RCC 7860 (cell line): ENCODE measurements at regions not wholly inside any gene's neighbourhood (a gene's known extent, or its start where the extent isn't known, plus 50 kb on each side); places are given as distances from the start of the nearest gene placed in this dataset.

ENCODE experiments used
- DNase-seq: peaks from one replicate; pipeline ENCODE4 v3.0.0-alpha.2; 2015; ENCODE audit warnings: low spot score
- FAIRE-seq: peaks from 2 replicates; lab custom pipeline; 2012; peaks lifted over from hg19 to GRCh38; lab: Jason Lieb, UNC

DNA sequence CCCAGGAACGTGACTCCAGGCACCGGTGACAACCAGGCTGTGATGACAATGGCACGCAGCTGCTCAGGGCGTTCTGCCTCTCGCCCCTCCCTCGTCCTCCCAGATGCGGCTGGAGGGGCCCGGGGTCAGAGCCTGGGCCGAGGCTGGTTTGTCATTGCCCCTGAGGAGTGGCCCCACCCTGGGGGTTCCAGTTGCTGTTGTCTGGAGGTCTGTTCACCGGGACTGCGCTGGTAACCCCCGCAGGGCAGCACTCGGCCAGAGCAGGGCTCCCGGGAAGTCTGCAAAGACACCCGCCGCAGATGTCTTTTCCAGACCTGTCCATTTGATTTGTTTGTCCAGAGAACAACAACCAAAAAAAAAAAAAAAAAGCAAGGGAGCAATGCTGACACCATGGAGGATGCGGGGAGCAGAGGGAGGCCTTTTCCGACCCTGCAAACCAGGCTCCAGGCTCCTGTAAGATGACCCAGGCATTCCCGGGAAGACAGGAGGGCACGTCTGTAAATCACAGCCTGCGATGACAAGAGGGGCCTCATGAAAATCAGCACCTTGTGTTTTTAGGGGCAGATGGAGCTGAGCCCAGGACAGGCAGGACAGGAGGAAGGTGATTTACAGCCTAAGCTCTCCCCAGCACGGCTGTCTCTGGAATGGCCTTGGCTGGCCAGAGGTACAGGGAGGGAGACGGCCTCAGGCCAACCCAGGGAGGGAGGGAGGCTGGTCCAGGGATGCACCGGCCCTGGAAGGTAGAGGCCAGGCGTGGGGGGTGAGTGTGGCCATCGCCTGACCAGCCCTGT is 189.3 kb downstream of the ERMARD start:
- FAIRE-seq (no peak), DNase-seq (no peak)

DNA sequence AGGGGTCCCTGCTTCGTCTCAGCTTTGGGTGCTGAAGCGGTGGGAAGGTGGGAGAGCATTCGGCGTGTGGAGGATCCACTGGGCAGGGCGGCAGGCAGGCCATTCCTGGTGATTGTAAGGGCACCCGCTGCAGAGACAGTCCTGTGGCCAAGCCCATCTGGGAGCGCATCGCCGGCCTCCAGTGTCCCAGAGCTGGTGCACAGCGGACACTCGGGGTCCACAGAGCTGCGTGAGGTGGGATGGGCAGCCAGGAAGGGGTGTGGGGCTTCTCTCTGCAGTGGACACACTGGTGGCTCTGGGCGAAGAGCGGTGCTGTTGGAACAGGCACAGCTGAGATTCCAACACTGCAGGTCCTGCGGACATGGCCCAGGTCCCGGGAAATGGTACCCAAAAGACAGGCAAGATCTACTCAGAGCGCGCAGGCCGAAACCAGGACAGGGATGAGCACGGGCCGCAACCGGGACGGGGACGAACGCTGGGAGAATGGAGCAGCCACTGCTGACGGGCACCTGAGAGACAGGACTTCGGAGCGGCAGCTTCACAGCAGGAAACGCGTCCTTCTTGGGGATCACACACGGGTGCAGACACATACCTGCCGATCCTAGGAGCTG is 188.2 kb downstream of the ERMARD start:
- no peak for FAIRE-seq
- DNase-seq = no peak

DNA sequence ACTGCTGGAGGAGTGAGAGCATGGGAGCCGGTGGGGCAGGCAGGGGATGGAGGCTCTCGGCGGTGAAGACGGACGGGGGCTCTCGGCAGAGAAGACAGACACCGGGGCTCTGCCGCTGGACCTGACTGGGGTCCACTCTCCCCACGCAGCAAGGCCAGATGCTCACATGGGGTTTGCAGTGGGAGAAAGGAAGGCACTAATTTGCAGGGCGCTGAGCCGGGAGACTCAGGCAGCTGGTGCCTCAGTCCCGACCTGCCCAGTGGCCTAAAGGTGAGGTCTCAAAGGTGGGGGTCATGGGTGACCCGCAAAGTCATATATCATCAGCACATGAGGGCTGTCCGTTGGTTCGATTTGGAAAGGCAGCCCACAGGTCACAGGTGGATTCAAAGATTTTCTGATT is 187.3 kb downstream of the ERMARD start:
- DNase-seq (no peak), FAIRE-seq (no peak)

- FAIRE-seq (no peak), DNase-seq (no peak)
These were observed 186.9 kb downstream of the ERMARD start for GRCh38 chr6:169938262-169938701.

GRCh38 chr6:169937389-169938261 is 186.2 kb downstream of the ERMARD start:
- no peak for DNase-seq
- no peak for FAIRE-seq

GRCh38 chr6:169936355-169936975 is 185.0 kb downstream of the ERMARD start:
- no peak for DNase-seq
- FAIRE-seq = no peak

DNA sequence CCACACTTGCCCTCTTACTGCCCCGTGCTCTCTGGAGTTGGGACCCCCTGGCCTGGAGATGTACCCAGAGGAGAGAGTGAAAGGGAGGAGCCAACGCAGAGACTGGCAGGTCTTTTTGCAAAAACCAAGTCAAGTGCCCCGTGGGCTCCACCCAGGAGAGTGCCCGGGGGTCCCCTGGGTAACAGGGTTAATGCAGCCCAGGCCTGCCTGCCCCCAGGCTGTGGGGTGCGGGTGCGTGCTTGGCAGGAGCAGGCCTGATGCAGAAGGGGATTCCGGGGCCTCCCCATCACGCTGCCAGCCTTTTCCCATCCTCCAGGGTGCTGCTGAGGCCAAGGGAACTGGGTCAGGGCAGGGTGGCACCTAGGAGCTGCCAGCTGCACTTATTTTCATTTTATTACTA is 184.4 kb downstream of the ERMARD start:
- DNase-seq (no peak), FAIRE-seq (no peak)

GRCh38 chr6:169935348-169935718 is 183.9 kb downstream of the ERMARD start:
- peak; percentile 69 for DNase-seq
- no peak for FAIRE-seq

DNA sequence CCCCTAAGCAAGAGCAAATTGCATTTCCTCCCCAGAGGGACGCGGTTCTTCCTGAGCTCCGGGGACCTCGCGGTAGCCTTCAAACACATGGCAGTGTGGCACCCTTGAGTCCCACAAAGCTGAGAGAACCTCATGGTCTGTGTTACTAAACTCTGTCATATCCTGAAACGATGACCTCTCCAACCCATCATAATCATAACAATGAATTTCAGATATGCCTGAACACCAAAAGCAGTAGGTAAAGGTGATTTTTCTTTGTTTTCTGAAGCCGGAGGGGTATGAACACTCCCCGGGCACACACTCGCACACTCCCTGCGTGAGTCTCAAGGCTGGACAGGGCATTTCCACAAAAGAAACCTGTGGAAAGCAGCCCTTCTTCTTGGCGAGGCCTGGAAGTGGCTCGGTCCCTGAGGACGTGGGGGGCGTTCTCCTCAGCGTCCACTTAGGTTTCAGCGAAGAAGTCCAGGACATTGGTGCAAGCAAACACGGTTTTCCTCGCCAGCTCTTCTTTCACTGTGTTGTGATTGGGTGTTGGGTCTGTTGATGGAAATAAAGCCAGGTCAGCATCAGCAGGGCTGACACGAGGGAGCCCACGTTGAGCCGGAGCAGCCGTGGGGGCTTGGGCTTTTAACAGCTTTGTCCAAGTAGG is 183.4 kb downstream of the ERMARD start:
- DNase-seq (no peak), FAIRE-seq (no peak)

DNA sequence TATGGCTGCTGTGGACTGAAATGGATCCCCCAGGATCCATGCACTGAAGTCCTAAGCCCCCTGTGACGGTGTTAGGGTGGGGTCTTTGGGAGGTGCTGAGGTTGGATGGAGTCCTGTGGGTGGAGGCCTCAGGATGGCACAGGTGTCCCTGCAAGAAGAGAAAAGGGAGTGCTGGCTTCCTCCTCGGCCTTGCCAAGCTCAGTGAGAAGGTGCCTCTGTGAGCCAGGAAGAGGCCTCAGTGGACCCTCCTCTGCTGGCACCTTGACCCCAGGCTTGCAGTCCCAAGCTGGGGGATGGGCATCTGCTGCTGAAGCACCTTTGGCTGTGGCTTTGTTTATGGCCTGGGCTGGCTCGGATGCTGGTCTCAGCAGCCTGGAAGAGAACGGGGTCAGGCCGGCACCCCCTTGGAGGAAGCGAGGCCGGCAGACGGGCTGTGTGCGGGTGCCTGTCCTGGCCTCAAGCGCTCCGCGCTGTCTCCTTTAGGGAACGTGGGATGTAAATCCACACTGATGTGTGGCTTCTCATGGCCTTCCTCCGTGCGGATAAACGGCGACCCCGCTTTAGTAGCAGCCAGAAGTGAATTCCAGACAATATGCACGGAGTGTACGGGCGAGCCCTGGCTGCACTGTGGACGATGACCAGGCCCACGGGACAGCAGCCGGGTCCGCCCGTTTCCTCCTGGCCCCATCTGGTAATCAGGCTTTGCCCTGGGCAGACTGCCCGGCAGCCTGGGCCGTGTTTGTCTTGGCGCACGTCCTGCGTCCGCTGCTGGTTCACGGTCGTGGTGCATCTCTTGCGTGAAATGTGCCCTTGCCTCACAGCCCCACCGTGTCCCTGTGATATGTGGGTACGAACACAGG is 182.6 kb downstream of the ERMARD start:
- no peak for DNase-seq
- FAIRE-seq = no peak

DNA sequence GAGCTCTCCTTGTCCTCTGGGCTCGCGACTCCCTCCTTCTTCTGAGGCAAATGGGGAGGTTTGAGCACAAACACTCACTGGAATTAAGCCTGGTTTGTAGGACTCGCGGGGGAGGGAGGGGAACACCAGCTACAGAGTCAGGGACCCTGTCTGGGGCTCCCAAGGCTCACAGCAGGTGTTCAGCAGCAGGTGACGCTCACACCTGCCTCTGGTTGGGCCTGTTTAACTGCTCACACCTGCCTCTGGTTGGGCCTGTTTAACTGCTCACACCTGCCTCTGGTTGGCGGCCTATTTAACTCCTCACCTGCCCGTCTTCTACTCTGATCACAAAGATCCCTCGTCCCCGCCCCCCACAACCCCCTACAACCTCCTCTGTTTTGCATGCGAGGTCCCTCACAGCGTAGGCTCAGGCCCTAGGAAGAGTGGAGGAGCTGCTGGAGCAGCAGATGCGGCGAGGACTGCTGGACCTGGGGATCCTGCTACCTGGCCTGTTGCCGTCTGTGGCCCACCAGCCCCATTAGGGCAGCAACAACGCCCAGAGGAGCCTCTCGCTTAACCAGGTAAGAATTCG is 181.9 kb downstream of the ERMARD start:
- FAIRE-seq (no peak), DNase-seq (no peak)

DNA sequence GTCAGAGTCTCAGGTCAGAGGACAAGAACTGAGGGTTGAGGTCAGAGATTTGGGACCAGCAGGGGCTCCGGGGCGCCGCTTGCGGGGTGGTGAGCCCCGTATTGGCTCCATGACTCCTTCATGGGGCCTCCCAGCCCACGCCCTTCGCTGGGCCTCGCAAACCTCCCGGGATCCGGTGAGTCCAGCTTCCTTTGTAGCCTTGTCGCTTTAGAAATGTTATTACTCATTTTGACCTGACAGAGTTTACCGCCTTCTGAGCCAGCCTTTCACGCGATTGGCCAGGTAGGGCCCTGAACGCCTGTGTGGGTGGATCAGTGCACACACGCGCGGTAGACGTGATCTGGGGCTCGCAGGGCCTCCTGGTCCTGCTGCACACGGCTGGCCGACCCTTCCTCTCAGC is 181.1 kb downstream of the ERMARD start:
- FAIRE-seq (no peak), DNase-seq (no peak)

DNA sequence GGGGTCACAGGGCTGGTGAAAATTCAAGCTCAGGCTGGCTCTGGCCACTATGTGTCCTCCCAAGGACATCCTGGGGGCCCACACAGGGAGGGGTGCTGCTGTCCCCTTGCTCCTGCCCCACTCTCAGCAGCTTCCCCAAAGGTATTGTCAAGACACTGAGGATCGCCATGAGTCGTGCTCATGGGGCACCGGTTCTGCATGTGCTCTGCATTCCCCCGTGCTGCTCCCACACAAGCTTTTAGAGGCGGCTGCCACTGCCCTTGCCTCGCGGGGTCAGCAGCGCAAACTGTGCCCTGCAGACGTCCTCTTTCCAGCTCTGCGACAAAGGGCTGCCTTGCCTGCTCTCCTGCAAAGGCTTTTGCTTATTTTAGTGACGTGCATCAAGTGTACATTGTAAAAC is 179.8 kb downstream of the ERMARD start:
- FAIRE-seq (no peak), DNase-seq (no peak)

- DNase-seq (no peak), FAIRE-seq (no peak)
These were observed 179.4 kb downstream of the ERMARD start for GRCh38 chr6:169930799-169931198.

- DNase-seq (no peak), FAIRE-seq (no peak)
These were observed 176.3 kb downstream of the ERMARD start for GRCh38 chr6:169927711-169928110.

- FAIRE-seq = no peak
- no peak for DNase-seq
These were observed 175.4 kb downstream of the ERMARD start for GRCh38 chr6:169926617-169927417.

DNA sequence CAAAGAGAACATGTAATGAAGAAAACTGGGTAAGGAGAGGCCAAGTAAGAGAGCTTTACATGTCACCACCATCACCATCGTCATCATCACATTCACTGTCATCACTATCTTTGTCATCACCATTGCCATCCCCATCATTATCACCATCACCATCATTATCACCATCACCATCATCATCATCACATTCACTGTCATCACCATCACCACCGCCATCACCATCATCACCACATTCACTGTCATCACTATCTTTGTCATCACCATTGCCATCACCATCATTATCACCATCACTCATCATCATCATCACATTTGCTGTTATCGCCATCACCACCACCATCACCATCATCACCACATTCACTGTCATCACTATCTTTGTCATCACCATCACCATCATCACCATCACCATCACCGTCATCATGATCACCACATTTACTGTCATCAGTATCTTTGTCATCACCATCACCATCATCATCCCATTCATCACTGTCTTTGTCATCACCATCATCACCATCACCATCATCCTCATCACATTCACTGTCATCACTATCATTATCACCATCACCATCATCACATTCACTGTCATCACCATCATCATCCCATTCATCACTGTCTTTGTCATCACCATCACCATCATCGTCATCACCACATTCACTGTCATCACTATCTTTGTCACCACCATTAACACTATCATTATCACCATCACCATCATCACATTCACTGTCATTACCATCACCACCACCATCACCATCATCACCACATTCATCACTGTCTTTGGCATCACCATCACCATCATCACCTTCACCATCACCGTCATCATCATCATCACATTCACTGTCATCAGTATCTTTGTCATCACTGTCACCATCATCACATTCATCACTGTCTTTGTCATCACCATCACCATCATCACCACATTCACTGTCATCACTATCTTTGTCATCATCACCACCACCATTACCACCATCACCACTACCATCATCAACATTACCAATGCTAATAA is 172.3 kb downstream of the ERMARD start:
- no peak for FAIRE-seq
- no peak for DNase-seq
